ENCODE measurements at regions not wholly inside any gene's neighbourhood (a gene's known extent, or its start where the extent isn't known, plus 50 kb on each side); places are given as distances from the start of the nearest gene placed in this dataset.
A peak's percentile ranks its signal among the peaks of the same experiment; 100 is the strongest.
"Not testable (repeated sequence)": the region's sequence is repeated elsewhere in the genome, so short reads cannot be mapped to it uniquely, and the experiment has no call there.

DNA sequence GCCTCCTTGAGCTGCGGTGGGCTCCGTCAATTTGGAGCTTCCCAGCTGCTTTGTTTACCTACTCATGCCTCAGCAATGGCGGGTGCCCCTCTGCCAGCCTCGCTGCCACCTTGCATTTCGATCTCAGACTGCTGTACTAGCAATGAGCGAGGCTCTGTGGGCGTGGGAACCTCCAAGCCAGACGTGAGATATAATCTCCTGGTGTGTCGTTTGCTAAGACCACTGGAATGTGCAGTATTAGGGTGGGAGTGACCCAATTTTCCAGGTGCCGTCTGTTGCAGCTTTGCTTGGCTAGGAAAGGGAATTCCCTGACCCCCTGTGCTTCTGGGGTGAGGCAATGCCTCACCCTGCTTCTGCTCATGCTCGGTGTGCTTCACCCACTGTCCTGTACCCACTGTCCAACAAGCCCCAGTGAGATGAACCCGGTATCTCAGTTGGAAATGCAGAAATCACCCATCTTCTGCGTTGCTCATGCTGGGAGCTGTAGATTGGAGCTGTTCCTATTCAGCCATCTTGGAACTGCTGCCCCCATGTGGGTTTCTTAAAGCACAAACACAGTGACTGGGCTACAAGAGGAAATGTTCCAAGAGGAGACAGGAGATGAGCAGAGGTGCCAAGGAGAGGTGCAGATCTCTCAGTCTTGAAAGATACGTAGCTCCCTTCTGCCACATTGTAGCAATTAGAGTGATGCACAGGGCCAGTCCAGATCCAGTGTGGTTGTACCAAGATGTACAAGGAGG lies 193.0 kb upstream of the IGFBP7 start:
- Histone ChIP-seq H3K9me3 (no peaks in the 10 kb centered on the region), H3K27me3 (replicated peaks; ENCODE audit: insufficient read depth) (no peaks in the 10 kb centered on the region), H3K27ac (no peak overlapping the region), H3K36me3 (no peaks in the 10 kb centered on the region), H3K4me1 (ENCODE audit: control insufficient read depth in 1 of 2, low read depth in 2 of 2) (no peaks in the 10 kb centered on the region), H3K4me3 (no peak overlapping the region)
- DNase-seq (ENCODE audit: low spot score) (no peak), ATAC-seq (ENCODE audit: insufficient number of reproducible peaks, low FRiP score, low read depth) (no peak)
- TF ChIP-seq, protein P1, sequence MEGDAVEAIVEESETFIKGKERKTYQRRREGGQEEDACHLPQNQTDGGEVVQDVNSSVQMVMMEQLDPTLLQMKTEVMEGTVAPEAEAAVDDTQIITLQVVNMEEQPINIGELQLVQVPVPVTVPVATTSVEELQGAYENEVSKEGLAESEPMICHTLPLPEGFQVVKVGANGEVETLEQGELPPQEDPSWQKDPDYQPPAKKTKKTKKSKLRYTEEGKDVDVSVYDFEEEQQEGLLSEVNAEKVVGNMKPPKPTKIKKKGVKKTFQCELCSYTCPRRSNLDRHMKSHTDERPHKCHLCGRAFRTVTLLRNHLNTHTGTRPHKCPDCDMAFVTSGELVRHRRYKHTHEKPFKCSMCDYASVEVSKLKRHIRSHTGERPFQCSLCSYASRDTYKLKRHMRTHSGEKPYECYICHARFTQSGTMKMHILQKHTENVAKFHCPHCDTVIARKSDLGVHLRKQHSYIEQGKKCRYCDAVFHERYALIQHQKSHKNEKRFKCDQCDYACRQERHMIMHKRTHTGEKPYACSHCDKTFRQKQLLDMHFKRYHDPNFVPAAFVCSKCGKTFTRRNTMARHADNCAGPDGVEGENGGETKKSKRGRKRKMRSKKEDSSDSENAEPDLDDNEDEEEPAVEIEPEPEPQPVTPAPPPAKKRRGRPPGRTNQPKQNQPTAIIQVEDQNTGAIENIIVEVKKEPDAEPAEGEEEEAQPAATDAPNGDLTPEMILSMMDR (IDR thresholded peaks at IDR 0.05), result no peak

DNA sequence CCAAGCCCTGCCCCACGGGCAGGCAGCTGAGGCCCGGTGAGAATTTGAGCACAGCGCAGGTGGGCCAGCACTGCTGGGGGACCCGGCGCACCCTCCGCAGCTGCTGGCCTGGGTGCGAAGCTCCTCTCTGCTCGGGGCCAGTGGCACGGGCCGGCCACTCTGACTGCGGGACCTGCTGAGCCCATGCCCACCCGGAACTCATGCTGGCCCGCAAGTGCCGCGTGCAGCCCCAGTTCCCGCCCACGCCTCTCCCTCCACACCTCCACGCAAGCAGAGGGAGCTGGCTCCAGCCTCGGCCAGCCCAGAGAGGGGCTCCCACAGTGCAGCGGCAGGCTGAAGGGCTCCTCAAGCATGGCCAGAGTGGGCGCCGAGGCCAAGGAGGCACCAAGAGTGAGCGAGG lies 190.1 kb upstream of the IGFBP7 start:
- not testable (repeated sequence) for ATAC-seq (ENCODE audit: insufficient number of reproducible peaks, low FRiP score, low read depth); DNase-seq (ENCODE audit: low spot score); H3K4me3 ChIP-seq; H3K4me1 ChIP-seq (ENCODE audit: control insufficient read depth in 1 of 2, low read depth in 2 of 2); H3K27ac ChIP-seq; H3K36me3 ChIP-seq; H3K27me3 ChIP-seq (replicated peaks; ENCODE audit: insufficient read depth); H3K9me3 ChIP-seq

DNA sequence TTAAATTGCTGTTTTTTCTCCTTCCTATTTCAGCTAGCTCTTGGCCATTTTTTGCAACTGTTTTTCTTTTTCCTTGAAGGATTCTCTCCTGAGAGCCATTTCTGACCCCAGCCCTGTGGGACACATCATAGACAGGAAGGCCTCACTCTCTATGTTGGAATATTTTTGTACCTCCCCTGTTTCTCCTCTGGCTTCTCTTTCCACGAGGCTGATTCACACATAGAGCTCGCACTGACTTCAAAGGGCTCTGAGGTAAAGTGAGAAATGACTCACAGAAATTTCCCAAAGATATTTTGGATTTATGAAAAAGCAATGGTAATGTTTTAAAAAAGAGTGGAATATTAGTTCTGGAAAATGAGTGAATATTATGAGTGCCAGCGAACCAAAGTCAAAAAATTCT lies 181.7 kb upstream of the IGFBP7 start:
- no peak for ATAC-seq (ENCODE audit: insufficient number of reproducible peaks, low FRiP score, low read depth)

DNA sequence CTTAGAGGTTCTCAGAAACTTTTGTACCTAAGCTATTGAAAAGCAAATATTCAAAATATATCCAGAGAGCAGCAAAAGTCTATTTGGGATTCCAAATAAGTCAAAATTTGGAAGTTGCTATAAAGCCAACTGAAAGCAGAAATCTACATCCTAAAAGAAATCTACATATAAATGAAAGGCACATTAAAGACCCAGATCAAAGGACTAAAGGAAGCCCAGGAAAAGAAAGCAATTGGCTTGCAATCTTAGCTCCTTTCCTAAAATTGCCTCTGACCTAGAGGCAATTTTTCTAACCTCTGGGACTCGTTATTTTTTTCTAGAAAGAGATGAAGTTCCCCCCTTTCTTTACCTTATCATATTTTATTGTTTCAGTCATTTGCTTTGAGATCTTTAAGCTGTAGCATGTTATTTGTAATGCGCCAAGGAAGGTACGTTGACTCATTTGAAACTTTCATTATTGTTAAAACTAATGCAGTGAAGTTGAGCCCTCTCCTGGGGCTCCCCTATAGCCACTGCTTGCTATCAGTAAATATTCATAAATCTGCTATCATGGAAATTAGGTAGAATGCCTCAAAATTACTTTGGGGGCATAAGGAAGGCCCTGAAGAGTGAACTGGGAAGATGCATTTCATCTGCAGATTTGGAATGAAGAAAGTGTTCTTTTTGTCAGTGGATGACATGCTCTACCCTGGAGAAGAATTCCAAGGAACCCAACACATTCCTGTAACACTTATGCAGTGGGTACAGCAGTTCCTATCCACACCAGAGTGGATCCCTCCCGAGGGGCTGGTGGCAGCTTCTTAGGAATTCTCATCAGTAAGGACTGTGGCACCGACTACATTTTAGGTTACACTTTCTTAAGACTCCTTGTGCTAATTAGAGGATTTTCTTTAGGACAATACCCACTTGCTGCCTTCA lies 177.8 kb upstream of the IGFBP7 start:
- Histone ChIP-seq H3K27me3 (replicated peaks; ENCODE audit: insufficient read depth) (no peaks in the 10 kb centered on the region), H3K9me3 (no peaks in the 10 kb centered on the region), H3K36me3 (no peaks in the 10 kb centered on the region), H3K4me1 (ENCODE audit: control insufficient read depth in 1 of 2, low read depth in 2 of 2) (peaks cover 0 to 13% of the 10 kb centered on the region in 2 donors), H3K4me3 (no peak overlapping the region), H3K27ac (no peak overlapping the region)
- TF ChIP-seq, protein P1 (IDR thresholded peaks at IDR 0.05), result no peak
- ATAC-seq (ENCODE audit: insufficient number of reproducible peaks, low FRiP score, low read depth), result no peak
- no peak for DNase-seq (ENCODE audit: low spot score)

More for the DNA sequence above, 181.7 kb upstream of the IGFBP7 start:
- no peak overlapping the region for H3K4me3 ChIP-seq
- H3K9me3 ChIP-seq, result no peaks in the 10 kb centered on the region
- H3K27ac ChIP-seq, result peak overlapping the region in 1 of 2 donors; percentile 13
- TF ChIP-seq, protein P1 (IDR thresholded peaks at IDR 0.05), result no peak
- peaks cover 0 to 13% of the 10 kb centered on the region in 2 donors for H3K4me1 ChIP-seq (ENCODE audit: control insufficient read depth in 1 of 2, low read depth in 2 of 2)
- H3K27me3 ChIP-seq (replicated peaks; ENCODE audit: insufficient read depth), result no peaks in the 10 kb centered on the region
- no peak for DNase-seq (ENCODE audit: low spot score)
- H3K36me3 ChIP-seq, result no peaks in the 10 kb centered on the region

DNA sequence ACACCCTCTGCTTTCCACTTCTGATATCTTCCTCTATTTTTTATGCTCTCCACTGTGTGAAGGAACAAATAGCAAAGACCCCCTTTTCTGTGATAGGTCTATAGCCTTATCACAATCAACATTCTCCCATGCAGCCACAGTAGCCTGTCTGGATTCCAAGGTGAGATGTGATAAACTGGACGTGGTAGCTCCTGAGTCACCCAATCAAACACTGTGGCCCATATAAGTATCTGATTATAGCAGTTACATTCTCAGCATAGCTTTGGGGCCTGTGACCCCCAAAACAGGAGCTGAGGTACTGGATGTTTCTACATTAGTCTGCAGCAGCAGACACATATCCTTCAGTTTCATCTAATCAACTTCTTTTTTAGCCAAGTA lies 172.7 kb upstream of the IGFBP7 start:
- TF ChIP-seq, protein P1 (IDR thresholded peaks at IDR 0.05), result no peak
- Histone ChIP-seq H3K36me3 (no peaks in the 10 kb centered on the region), H3K27ac (no peak overlapping the region), H3K9me3 (no peaks in the 10 kb centered on the region), H3K4me3 (no peak overlapping the region), H3K27me3 (replicated peaks; ENCODE audit: insufficient read depth) (no peaks in the 10 kb centered on the region), H3K4me1 (ENCODE audit: control insufficient read depth in 1 of 2, low read depth in 2 of 2) (no peaks in the 10 kb centered on the region)
- no peak for ATAC-seq (ENCODE audit: insufficient number of reproducible peaks, low FRiP score, low read depth)
- no peak for DNase-seq (ENCODE audit: low spot score)

Measured in thoracic aorta (tissue), 2 donors.